K562 (cell line): ENCODE measurements at regions not wholly inside any gene's neighbourhood (a gene's known extent, or its start where the extent isn't known, plus 50 kb on each side); places are given as distances from the start of the nearest gene placed in this dataset.

Experiments
- ATAC-seq: fragments of 200-7000 bp; cut with Tn5 transposase; 3 replicates; pipeline ENCODE4 v1.9.1; 2020; ENCODE audit warnings: moderate library complexity
- BruUV-seq: library from RNA; stranded (reverse); fragments of 400-500 nt; replicated peaks from 2 replicates; lab custom pipeline; 2021; lab: Mats Ljungman, UMichigan
- CTCF ChIA-PET: fragments of 300-600 bp; formaldehyde crosslinking; extraction: SDS; loops from one replicate; lab custom pipeline; 2021; ENCODE audit warnings: low intra/inter-chr PET ratio; lab: Yijun Ruan, JAX
- POLR2A ChIA-PET: fragments of 300-600, 350-650 bp; sonication (Branson Sonifier 250); formaldehyde crosslinking; extraction: SDS; loops from one replicate; lab custom pipeline; 2021; ENCODE audit warnings: antibody characterized with exemption, inconsistent platforms; lab: Yijun Ruan, JAX
- DNase-seq, 4 experiments: peaks; one replicate each; pipeline versions ENCODE4 v3.0.0 to v3.0.0-alpha.2; 2011 to 2018; ENCODE audit warnings: low spot score in 3 of 4, mixed read lengths in 3 of 4; ENCODE audit errors: extremely low read depth in 1 of 4
- FAIRE-seq: peaks from 2 replicates; lab custom pipeline; 2011; peaks lifted over from hg19 to GRCh38; lab: Jason Lieb, UNC
- H2AFZ ChIP-seq: 2 replicates; pipeline ENCODE4 v1.6.0; 2011; ENCODE audit warnings: low read depth, low read length, control low read depth, inconsistent platforms
- H3K27ac ChIP-seq: fragments of 200-600 bp; 3 replicates; pipeline ENCODE4 v1.8.0; 2011; ENCODE audit warnings: low read depth, mild to moderate bottlenecking, control low read depth, inconsistent platforms, low read length, moderate library complexity, mixed read lengths; ENCODE audit errors: extremely low read depth
- H3K27me3 ChIP-seq, 2 experiments: fragments of 300-600 bp in 1 of 2; 2 replicates in 1 of 2; 3 replicates in 1 of 2; pipeline versions ENCODE4 v1.6.0 to v1.8.0; 2011; ENCODE audit warnings: inconsistent platforms in 2 of 2, low read length in 2 of 2, mild to moderate bottlenecking in 1 of 2, mixed read lengths in 1 of 2, moderate library complexity in 1 of 2; ENCODE audit not compliant: control insufficient read depth in 2 of 2, insufficient read depth in 2 of 2
- H3K36me3 ChIP-seq: fragments of 300-600 bp; 3 replicates; pipeline ENCODE4 v1.8.0; 2011; ENCODE audit warnings: mild to moderate bottlenecking, low read length, inconsistent platforms; ENCODE audit not compliant: control insufficient read depth, insufficient read depth
- H3K4me1 ChIP-seq, 2 experiments: fragments of 200-600 bp in 1 of 2; replicated peaks in 1 of 2; 2 replicates in 1 of 2; 3 replicates in 1 of 2; pipeline versions ENCODE4 v1.5.1 to v1.8.0; 2011; ENCODE audit warnings: inconsistent platforms in 2 of 2, low read length in 2 of 2, mild to moderate bottlenecking in 1 of 2, mixed read lengths in 1 of 2, moderate library complexity in 1 of 2; ENCODE audit not compliant: control insufficient read depth in 2 of 2, insufficient read depth in 2 of 2
- H3K4me2 ChIP-seq: 2 replicates; pipeline ENCODE4 v1.6.1; 2011; ENCODE audit warnings: low read length, control low read depth, inconsistent platforms, mixed read lengths; ENCODE audit not compliant: insufficient read depth
- H3K4me3 ChIP-seq: fragments of 200-600 bp; sonication (generic), shearing (Covaris generic); 2 replicates; pipeline ENCODE4 v1.5.1; 2016; ENCODE audit warnings: control low read depth, inconsistent platforms
- H3K79me2 ChIP-seq: fragments of 200-600 bp; 3 replicates; pipeline ENCODE4 v1.8.0; 2011; ENCODE audit warnings: low read length, inconsistent platforms; ENCODE audit not compliant: control insufficient read depth, insufficient read depth
- H3K9ac ChIP-seq, 2 experiments: 2 replicates each; pipeline versions ENCODE4 v1.6.0 to v1.6.1; 2011; ENCODE audit warnings: low read depth in 2 of 2, low read length in 2 of 2, control low read depth in 1 of 2, inconsistent platforms in 1 of 2, mild to moderate bottlenecking in 1 of 2, mixed read lengths in 1 of 2; ENCODE audit not compliant: insufficient read depth in 1 of 2
- H3K9me1 ChIP-seq: one replicate; pipeline ENCODE4 v1.6.0; 2011; ENCODE audit warnings: inconsistent platforms, mild to moderate bottlenecking, low read length, moderate library complexity; ENCODE audit not compliant: control insufficient read depth, insufficient read depth
- H3K9me3 ChIP-seq: replicated peaks from 2 replicates; pipeline ENCODE4 v1.5.1; 2011; ENCODE audit warnings: low read depth, low read length, inconsistent platforms; ENCODE audit not compliant: control insufficient read depth, insufficient read depth
- H4K20me1 ChIP-seq: replicated peaks from 2 replicates; pipeline ENCODE4 v1.6.1; 2011; ENCODE audit warnings: low read length, inconsistent platforms, mixed read lengths; ENCODE audit not compliant: control insufficient read depth, insufficient read depth
- ATF7 ChIP-seq: fragments of 450-650 bp; IDR thresholded peaks from 2 replicates; pipeline ENCODE4 v1.7.1; 2014; ENCODE audit warnings: mild to moderate bottlenecking, moderate library complexity
- BCOR ChIP-seq: fragments of 450-650 bp; IDR thresholded peaks from 2 replicates; pipeline ENCODE4 v1.6.1; 2016
- BDP1 ChIP-seq: IDR thresholded peaks from 3 replicates; pipeline ENCODE4 v1.6.1; 2011; ENCODE audit not compliant: insufficient read length, insufficient read depth
- E2F4 ChIP-seq: sonication (generic); formaldehyde crosslinking; IDR thresholded peaks from 2 replicates; pipeline ENCODE4 v1.8.0; 2022; ENCODE audit warnings: mild to moderate bottlenecking, low read depth, missing genetic modification reagents
- HMG20B ChIP-seq: fragments of 250-450 bp; sonication (Bioruptor Pico); IDR thresholded peaks from 2 replicates; pipeline ENCODE4 v1.5.0; 2021; ENCODE audit warnings: mild to moderate bottlenecking
- MEF2D ChIP-seq: conservative IDR thresholded peaks from 2 replicates; pipeline ENCODE4 v1.6.1; 2016; ENCODE audit warnings: low read depth, missing genetic modification characterization, missing compliant biosample characterization
- NUFIP1 ChIP-seq: fragments of 450-650 bp; IDR thresholded peaks from 2 replicates; pipeline ENCODE4 v1.6.1; 2018; ENCODE audit not compliant: partially characterized antibody
- PCBP1 ChIP-seq: fragments of 200-400 bp; formaldehyde crosslinking; IDR thresholded peaks from 2 replicates; pipeline ENCODE4 v1.6.1; 2018; ENCODE audit warnings: mild to moderate bottlenecking, low read depth, low read length; ENCODE audit not compliant: poor library complexity, severe bottlenecking
- POU5F1 ChIP-seq: fragments of 150-350 bp; IDR thresholded peaks from 2 replicates; pipeline ENCODE4 v1.6.1; 2014; ENCODE audit warnings: borderline replicate concordance, low read length, low read depth, mild to moderate bottlenecking; ENCODE audit not compliant: partially characterized antibody
- PPARD ChIP-seq: fragments of 250-450 bp; sonication (Bioruptor Pico); IDR thresholded peaks from 2 replicates; pipeline ENCODE4 v1.8.0; 2022; ENCODE audit warnings: inconsistent platforms, mild to moderate bottlenecking, moderate library complexity
- PTBP1 ChIP-seq: fragments of 200-400 bp; formaldehyde crosslinking; IDR thresholded peaks from 2 replicates; pipeline ENCODE4 v1.6.1; 2017; ENCODE audit warnings: low read depth, low read length
- TCF7L2 ChIP-seq: fragments of 150-350 bp; IDR thresholded peaks from 2 replicates; pipeline ENCODE4 v1.6.1; 2016; ENCODE audit warnings: low read depth, mild to moderate bottlenecking, low read length, moderate library complexity
- THRAP3 ChIP-seq: fragments of 450-650 bp; IDR thresholded peaks from 2 replicates; pipeline ENCODE4 v1.6.1; 2016; ENCODE audit warnings: mild to moderate bottlenecking, inconsistent platforms, borderline replicate concordance
- U2AF2 ChIP-seq: fragments of 200-400 bp; formaldehyde crosslinking; optimal IDR thresholded peaks from 2 replicates; pipeline ENCODE3; 2017; ENCODE audit warnings: low read depth, mild to moderate bottlenecking, low read length
- ZBTB7A ChIP-seq: IDR thresholded peaks from 2 replicates; pipeline ENCODE4 v1.6.1; 2011; ENCODE audit warnings: low read depth, mild to moderate bottlenecking, low read length, moderate library complexity, borderline replicate concordance; ENCODE audit not compliant: control insufficient read depth
- ZC3H4 ChIP-seq: sonication (generic); formaldehyde crosslinking; IDR thresholded peaks from 2 replicates; pipeline ENCODE4 v1.9.0; 2021; ENCODE audit warnings: missing genetic modification reagents, borderline replicate concordance
- WGBS: fragments of 100-300 bp; shearing (Covaris generic); methylation state at CpG from one replicate; pipeline ENCODE4 v1.1.6; 2016; ENCODE audit warnings: low coverage, mixed read lengths; ENCODE audit not compliant: insufficient coverage; ENCODE audit errors: missing lambda C conversion rate; 5-methylcytosine and 5-hydroxymethylcytosine counted together
- in situ Hi-C: fragments of 300-500 bp; cut with MboI; formaldehyde crosslinking; loops from 4 replicates; pipeline ENCODE4 v1.15.0; 2018; ENCODE audit warnings: inconsistent platforms, mixed read lengths
- intact Hi-C: fragments of 100-400 bp; cut with micrococcal nuclease; formaldehyde crosslinking; loops from 2 replicates; pipeline ENCODE4 v1.14.2; 2022
- TF ChIP-seq, protein P1 (sequence below): sonication (generic); formaldehyde crosslinking; IDR thresholded peaks from 2 replicates; pipeline ENCODE4 v1.8.0; 2022; ENCODE audit warnings: mild to moderate bottlenecking, missing genetic modification reagents, borderline replicate concordance
- TF ChIP-seq, protein P2 (sequence below), 2 experiments: fragments of 450-650 bp; IDR thresholded peaks; 2 replicates each; pipeline ENCODE4 v1.6.1; 2016

DNA sequence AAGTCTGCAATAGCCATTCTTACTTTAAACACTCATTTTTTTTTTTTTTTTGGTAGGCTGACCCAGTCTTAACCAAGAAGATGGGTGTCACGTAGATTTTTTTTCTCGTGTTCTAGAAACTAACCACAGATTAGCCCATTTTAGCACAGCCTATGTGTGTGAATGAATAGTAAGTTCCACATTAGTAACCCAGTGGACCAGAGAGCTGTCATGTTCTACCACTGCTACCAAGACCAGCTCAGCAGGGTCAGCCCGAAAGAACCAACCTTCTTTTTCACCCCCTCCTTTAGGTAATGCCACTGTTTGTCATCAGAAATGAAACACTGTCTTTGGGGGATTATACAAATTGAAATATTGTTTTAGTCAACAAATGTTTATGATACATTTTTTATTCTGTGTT is 221.1 kb upstream of the PLXNA2 start (continued):
- TF ChIP-seq, protein P1, sequence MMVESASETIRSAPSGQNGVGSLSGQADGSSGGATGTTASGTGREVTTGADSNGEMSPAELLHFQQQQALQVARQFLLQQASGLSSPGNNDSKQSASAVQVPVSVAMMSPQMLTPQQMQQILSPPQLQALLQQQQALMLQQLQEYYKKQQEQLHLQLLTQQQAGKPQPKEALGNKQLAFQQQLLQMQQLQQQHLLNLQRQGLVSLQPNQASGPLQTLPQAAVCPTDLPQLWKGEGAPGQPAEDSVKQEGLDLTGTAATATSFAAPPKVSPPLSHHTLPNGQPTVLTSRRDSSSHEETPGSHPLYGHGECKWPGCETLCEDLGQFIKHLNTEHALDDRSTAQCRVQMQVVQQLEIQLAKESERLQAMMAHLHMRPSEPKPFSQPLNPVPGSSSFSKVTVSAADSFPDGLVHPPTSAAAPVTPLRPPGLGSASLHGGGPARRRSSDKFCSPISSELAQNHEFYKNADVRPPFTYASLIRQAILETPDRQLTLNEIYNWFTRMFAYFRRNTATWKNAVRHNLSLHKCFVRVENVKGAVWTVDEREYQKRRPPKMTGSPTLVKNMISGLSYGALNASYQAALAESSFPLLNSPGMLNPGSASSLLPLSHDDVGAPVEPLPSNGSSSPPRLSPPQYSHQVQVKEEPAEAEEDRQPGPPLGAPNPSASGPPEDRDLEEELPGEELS (CRISPR knock-in tag): no peak
- no peak for TF ChIP-seq MEF2D (tag)
- TF ChIP-seq U2AF2: no peak

GRCh38 chr1:208465786-208466590 is 221.8 kb upstream of the PLXNA2 start:
- H3K79me2 ChIP-seq: no peaks in the 10 kb centered on the region
- H3K4me3 ChIP-seq: no peak overlapping the region
- H3K36me3 ChIP-seq: no peaks in the 10 kb centered on the region
- no peak overlapping the region for H2AFZ ChIP-seq
- no peak for ATAC-seq
- no peak overlapping the region for H3K9ac ChIP-seq
- H3K4me1 ChIP-seq: no peaks in the 10 kb centered on the region
- WGBS: 5% methylated on average over 4 of the region's 4 CpGs
- no peaks in the 10 kb centered on the region for H3K9me1 ChIP-seq
- no peaks in the 10 kb centered on the region for H3K9me3 ChIP-seq
- in situ Hi-C loops (no loop called here), intact Hi-C loops (no loop called here)
- BruUV-seq: no TSS peak
- no peak for DNase-seq
- no peak overlapping the region for H3K27ac ChIP-seq
- CTCF ChIA-PET: no interaction called here
- H3K4me2 ChIP-seq: no peak overlapping the region
- H4K20me1 ChIP-seq: no peaks in the 10 kb centered on the region
- POLR2A ChIA-PET: no interaction called here
- no peaks in the 10 kb centered on the region; a peak in 2 of 5 replicates for H3K27me3 ChIP-seq
- FAIRE-seq: no peak
- TF ChIP-seq POU5F1 (no peak), E2F4 (CRISPR knock-in tag) (no peak), BCOR (no peak), NUFIP1 (no peak), BDP1 (no peak), PPARD (CRISPR knock-in tag) (no peak), TCF7L2 (no peak), THRAP3 (no peak), HMG20B (CRISPR knock-in tag) (no peak), ATF7 (no peak), ZC3H4 (CRISPR knock-in tag) (no peak), PTBP1 (no peak), ZBTB7A (no peak), PCBP1 (no peak)
- TF ChIP-seq, protein P2, sequence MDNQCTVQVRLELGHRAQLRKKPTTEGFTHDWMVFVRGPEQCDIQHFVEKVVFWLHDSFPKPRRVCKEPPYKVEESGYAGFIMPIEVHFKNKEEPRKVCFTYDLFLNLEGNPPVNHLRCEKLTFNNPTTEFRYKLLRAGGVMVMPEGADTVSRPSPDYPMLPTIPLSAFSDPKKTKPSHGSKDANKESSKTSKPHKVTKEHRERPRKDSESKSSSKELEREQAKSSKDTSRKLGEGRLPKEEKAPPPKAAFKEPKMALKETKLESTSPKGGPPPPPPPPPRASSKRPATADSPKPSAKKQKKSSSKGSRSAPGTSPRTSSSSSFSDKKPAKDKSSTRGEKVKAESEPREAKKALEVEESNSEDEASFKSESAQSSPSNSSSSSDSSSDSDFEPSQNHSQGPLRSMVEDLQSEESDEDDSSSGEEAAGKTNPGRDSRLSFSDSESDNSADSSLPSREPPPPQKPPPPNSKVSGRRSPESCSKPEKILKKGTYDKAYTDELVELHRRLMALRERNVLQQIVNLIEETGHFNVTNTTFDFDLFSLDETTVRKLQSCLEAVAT (IDR thresholded peaks at IDR 0.05): no peak
